GM12874 (cell line): ENCODE measurements at regions not wholly inside any gene's neighbourhood (a gene's known extent, or its start where the extent isn't known, plus 50 kb on each side); places are given as distances from the start of the nearest gene placed in this dataset.

Experiments used
- TF ChIP-seq, protein P1 (sequence below): IDR thresholded peaks from 2 replicates; pipeline ENCODE4 v1.5.1; 2011; ENCODE audit warnings: low read depth, mild to moderate bottlenecking, control low read depth, low read length, moderate library complexity; ENCODE audit not compliant: insufficient read depth

DNA sequence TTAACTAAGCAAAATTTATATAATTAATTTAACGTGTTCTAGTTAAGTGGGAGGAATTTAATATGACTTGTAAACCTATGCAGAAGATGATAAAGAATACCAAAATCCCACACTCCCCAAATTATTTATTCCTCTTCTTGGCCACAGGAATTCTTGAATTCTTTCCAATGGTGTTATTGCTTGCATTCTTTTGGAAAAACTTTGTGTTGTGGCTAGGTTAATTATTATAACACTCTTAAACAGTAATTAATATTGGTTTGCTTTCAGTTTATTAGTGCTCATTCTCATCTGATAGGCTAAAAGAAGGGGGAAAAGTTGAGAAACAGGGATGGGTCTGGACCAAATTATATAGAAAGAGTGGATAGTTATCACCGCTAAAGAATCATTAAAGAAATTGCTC is 141.5 kb upstream of the PABPC4L start:
- TF ChIP-seq, protein P1, sequence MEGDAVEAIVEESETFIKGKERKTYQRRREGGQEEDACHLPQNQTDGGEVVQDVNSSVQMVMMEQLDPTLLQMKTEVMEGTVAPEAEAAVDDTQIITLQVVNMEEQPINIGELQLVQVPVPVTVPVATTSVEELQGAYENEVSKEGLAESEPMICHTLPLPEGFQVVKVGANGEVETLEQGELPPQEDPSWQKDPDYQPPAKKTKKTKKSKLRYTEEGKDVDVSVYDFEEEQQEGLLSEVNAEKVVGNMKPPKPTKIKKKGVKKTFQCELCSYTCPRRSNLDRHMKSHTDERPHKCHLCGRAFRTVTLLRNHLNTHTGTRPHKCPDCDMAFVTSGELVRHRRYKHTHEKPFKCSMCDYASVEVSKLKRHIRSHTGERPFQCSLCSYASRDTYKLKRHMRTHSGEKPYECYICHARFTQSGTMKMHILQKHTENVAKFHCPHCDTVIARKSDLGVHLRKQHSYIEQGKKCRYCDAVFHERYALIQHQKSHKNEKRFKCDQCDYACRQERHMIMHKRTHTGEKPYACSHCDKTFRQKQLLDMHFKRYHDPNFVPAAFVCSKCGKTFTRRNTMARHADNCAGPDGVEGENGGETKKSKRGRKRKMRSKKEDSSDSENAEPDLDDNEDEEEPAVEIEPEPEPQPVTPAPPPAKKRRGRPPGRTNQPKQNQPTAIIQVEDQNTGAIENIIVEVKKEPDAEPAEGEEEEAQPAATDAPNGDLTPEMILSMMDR: no peak

DNA sequence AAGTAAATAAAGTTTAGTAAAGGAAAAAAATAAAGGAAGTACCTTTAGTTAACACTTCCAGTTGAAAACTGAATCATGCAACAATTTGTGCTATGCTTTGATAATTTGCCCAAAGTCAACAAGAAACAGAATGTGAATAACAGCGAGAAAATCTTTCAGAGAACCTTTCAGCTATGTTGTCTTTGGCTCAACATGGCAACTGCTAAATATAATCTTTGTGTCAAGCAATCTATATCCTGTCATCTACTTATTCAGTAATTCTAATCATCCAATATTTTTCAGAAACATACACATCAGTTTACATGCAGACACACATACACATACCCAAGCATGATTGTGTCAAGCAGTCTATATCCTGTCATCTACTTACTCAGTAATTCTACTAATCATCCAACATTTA is 136.0 kb upstream of the PABPC4L start:
- TF ChIP-seq, protein P1: no peak

DNA sequence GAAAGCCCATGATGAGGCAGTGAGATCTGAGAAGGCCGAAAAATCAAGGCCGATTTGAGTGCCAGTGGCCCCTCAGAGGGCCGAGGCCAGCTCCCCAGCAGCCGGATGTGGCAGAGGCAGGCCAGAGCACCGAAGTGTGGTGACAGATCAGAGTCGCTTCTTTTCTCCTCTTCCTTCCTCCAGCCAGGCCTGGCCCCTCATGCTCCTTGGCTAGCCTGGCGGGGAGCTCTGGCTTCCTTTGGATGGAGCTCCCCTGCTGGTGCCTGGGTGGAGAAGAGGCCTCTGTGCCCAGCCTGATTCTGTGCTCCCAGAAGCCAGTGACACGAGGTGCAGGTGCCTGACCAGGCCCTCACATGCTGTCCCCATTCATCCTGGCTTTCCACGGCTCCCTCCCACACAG is 127.2 kb upstream of the PABPC4L start:
- TF ChIP-seq, protein P1: no peak

DNA sequence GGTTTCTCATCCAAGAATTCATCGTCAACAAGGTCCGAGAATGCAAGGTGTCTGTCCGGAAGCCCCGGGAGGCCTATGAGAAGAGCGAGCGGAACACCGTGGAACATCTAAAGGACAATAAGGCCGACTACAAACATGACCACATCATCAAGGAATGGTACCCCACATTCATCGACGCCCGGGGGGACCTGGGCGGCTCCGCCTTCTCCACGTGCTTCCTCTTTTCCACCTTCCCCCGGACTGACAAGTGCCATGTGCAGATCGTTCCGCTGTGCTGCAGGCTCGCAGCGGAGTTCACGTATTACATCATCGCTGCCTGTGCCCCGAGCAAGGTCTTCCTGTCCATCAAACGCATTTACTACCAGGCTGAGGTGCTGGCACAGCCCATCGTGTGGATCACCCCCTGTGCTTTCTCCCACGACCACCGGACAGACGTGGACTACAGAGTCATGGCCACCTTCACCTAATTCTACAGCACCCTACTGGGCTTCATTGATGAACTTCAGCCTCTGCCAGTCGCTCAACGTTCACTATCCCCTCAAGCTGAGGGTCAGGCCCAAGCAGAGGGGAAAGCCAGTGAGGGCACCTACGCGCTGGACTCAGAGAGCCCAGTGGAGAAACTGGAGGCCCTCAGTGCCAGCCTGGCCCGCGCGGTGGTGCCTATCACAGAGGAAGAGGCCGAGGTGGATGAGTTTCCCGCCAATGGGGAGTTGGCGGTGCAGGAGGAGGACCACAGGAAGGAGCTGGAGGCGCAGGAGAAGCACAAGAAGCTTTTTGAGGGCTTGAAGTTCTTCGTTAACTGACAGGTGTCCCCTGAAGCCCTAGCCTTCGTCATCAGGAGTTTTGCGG is 125.9 kb upstream of the PABPC4L start:
- TF ChIP-seq, protein P1: no peak

DNA sequence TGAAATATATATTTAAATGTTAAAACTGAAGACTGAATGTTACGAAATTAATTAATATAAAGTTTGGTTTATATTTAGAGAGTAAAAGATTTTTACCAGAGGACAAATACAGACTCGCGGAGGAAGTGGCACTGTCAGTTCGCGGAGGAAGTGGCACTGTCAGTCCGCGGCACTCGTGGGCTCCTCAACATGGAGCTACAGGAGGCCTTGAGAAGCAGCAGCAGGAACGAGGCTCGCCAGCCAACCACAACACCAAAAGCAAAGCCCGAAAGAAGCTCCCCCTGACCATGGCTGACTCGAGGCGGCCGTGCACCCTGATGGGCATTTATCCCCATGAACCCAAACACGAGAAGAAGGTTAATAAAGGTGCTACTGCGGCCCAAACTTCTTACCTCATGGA is 125.3 kb upstream of the PABPC4L start:
- TF ChIP-seq, protein P1: no peak

DNA sequence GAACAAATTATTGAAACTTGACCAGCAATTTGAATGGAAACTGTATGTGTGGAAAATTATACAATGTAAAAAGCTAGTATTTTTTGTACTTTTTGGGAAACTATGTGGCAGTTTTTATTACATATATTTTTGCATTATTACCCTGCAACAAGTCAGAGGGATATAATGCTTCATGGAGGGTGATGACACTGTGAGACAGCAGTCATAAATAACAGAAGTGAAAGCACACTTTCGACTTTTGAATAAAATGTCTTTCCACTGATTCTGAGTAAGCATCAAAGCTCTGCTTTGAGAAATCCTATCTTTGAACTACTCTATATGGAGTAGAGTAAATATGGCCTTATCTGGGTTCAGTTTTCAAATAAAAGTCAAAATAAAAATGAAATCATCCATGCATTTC is 122.6 kb upstream of the PABPC4L start:
- TF ChIP-seq, protein P1: no peak

DNA sequence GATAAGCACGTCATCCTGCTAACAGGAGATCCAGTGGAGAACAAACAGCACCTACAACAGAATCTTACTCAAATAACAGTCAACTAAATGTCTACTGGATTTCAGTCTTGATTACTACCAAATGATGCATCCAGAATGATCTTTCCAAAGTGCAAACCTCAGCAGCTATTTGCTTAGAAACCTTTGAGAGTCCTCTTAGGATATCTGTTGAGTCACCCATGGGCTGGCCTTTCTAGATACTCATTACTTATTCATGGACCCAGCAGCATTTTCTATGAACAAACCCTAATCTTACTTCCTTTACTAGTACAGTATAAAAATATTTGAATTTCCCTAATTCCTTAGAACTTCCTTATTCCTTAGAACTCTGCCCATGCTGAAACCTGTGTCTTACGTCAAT is 118.5 kb upstream of the PABPC4L start:
- TF ChIP-seq, protein P1: no peak

DNA sequence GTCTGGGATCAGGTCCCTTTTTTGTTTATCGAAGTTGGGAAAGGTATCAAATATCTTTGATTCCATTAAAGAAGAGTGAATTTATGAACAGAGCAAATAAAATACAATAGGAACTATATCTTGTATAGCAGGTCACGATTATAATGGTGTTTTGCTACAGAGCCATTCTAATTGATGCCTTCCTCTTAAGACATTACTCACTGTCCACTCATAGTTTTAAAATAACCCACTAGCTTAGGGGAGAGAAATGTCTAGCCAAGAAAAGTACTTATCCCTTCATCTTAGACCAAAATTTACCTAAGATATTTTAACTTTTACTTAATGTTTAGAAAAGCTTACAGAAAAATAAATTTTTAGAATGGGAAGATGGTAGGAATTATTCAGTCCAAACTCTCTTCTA is 112.0 kb upstream of the PABPC4L start:
- TF ChIP-seq, protein P1: no peak
